GM12864 (cell line): ENCODE measurements at regions not wholly inside any gene's neighbourhood (a gene's known extent, or its start where the extent isn't known, plus 50 kb on each side); places are given as distances from the start of the nearest gene placed in this dataset.
A peak's percentile ranks its signal among the peaks of the same experiment; 100 is the strongest.

Experiments used
- DNase-seq: peaks from one replicate; pipeline ENCODE4 v3.0.0-alpha.2; 2011; ENCODE audit warnings: low read depth
- H3K4me3 ChIP-seq: 2 replicates; pipeline ENCODE4 v1.5.1; 2011; ENCODE audit warnings: mild to moderate bottlenecking, low read depth, low read length, control low read depth
- CTCF ChIP-seq: IDR thresholded peaks from 2 replicates; pipeline ENCODE4 v1.5.1; 2011; ENCODE audit warnings: low read depth, mild to moderate bottlenecking, moderate library complexity, low read length, control low read depth, inconsistent platforms; ENCODE audit errors: missing control alignments

GRCh38 chr5:90305041-90305720 is 104.4 kb downstream of the CETN3 start:
- no peak for DNase-seq
- no peak overlapping the region for H3K4me3 ChIP-seq
- TF ChIP-seq CTCF: no peak

- no peak for DNase-seq
- no peak overlapping the region for H3K4me3 ChIP-seq
- TF ChIP-seq CTCF: no peak
These were observed 108.3 kb downstream of the CETN3 start for GRCh38 chr5:90301248-90301647.

GRCh38 chr5:90297045-90297764 is 112.4 kb downstream of the CETN3 start:
- H3K4me3 ChIP-seq: no peak overlapping the region
- no peak for DNase-seq
- TF ChIP-seq CTCF: no peak

GRCh38 chr5:90294604-90295003 is 115.0 kb downstream of the CETN3 start:
- peak; percentile 27 for TF ChIP-seq CTCF
- DNase-seq: no peak
- no peak overlapping the region for H3K4me3 ChIP-seq

GRCh38 chr5:90293931-90294330 is 115.6 kb downstream of the CETN3 start:
- no peak overlapping the region for H3K4me3 ChIP-seq
- no peak for DNase-seq
- TF ChIP-seq CTCF: no peak

GRCh38 chr5:90290648-90291047 is 118.9 kb downstream of the CETN3 start:
- no peak overlapping the region for H3K4me3 ChIP-seq
- TF ChIP-seq CTCF: no peak
- no peak for DNase-seq

GRCh38 chr5:90289837-90290236 is 119.7 kb downstream of the CETN3 start:
- H3K4me3 ChIP-seq: no peak overlapping the region
- DNase-seq: no peak
- no peak for TF ChIP-seq CTCF
